ENCODE measurements at regions not wholly inside any gene's neighbourhood (a gene's known extent, or its start where the extent isn't known, plus 50 kb on each side); places are given as distances from the start of the nearest gene placed in this dataset.

DNA sequence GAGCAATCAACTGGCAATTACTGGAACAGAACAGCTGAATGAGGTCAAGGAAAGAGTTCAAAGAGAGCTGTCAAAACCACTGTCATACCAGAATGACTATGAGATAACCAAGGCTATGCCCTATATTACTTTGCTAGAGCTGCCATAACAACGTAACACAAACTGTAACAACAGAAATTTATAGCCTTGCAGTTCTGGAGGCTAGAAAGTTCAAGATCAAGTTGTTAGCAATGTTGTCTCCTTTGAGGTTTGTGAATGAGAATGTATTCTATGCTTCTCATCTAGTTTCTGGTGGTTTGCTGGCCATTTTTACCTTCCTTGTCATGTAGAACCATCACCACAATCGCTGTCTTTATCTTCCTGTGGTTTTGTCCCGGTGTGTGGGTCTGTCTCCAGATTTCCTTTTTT, 1323.0 kb upstream of the GJE1 start:
- H3K27me3 ChIP-seq (replicated peaks in 1 of 2; ENCODE audit: control insufficient read depth in 2 of 2, extremely low read depth in 1 of 2, insufficient read depth in 2 of 2, low read length in 1 of 2) = no peaks in the 10 kb centered on the region
- H3K36me3 ChIP-seq (ENCODE audit: control insufficient read depth in 2 of 2, extremely low read depth in 1 of 2, insufficient read depth in 1 of 2, low read length in 1 of 2) = no peaks in the 10 kb centered on the region
- H3K4me3 ChIP-seq (ENCODE audit: control insufficient read depth in 1 of 2, extremely low read depth in 1 of 2, low read length in 1 of 2) = no peak overlapping the region
- H3K4me1 Mint-ChIP-seq = peaks cover 0 to 3% (median 0%) of the 10 kb centered on the region in 3 donors
- H3K4me3 Mint-ChIP-seq = no peak overlapping the region
- H3K27ac ChIP-seq (ENCODE audit: low read length) = no peak overlapping the region
- peaks cover 2 to 4% of the 10 kb centered on the region in 2 donors for H3K27me3 Mint-ChIP-seq
- ChIA-PET POLR2A (no interaction called here), CTCF (interaction anchor here in 1 of 2 donors (0.6 kb wide), 2 partner anchors 742 to 1055 kb away, joined by 3 read pairs; no protein-coding TSS in a partner anchor)
- peak in 1 of 35 experiments; percentile 2 for DNase-seq
- H3K27ac Mint-ChIP-seq = no peak overlapping the region
- no peaks in the 10 kb centered on the region for H3K36me3 Mint-ChIP-seq
- H3K9me3 ChIP-seq = no peaks in the 10 kb centered on the region
- ATAC-seq (replicated peaks in 1 of 4) = peak in 2 of 4 experiments; percentile 31 to 38
- H3K9me3 Mint-ChIP-seq = no peaks in the 10 kb centered on the region
- 0% methylated on average over 1 of the region's 3 CpGs for WGBS (ENCODE audit: insufficient coverage)
- H3K4me1 ChIP-seq (ENCODE audit: control insufficient read depth in 1 of 2, extremely low read depth in 1 of 2, insufficient read depth in 2 of 2, low read length in 2 of 2) = no peaks in the 10 kb centered on the region

- Histone ChIP-seq H3K4me1 (ENCODE audit: control insufficient read depth in 1 of 2, extremely low read depth in 1 of 2, insufficient read depth in 2 of 2, low read length in 2 of 2) (no peaks in the 10 kb centered on the region), H3K27ac (ENCODE audit: low read length) (no peak overlapping the region), H3K27me3 (replicated peaks in 1 of 2; ENCODE audit: control insufficient read depth in 2 of 2, extremely low read depth in 1 of 2, insufficient read depth in 2 of 2, low read length in 1 of 2) (no peaks in the 10 kb centered on the region), H3K4me3 (ENCODE audit: control insufficient read depth in 1 of 2, extremely low read depth in 1 of 2, low read length in 1 of 2) (no peak overlapping the region), H3K9me3 (no peaks in the 10 kb centered on the region), H3K36me3 (ENCODE audit: control insufficient read depth in 2 of 2, extremely low read depth in 1 of 2, insufficient read depth in 1 of 2, low read length in 1 of 2) (no peaks in the 10 kb centered on the region)
- no peaks in the 10 kb centered on the region for H3K36me3 Mint-ChIP-seq
- H3K27me3 Mint-ChIP-seq = peaks cover 2 to 4% of the 10 kb centered on the region in 2 donors
- H3K4me3 Mint-ChIP-seq = no peak overlapping the region
- POLR2A ChIA-PET = interaction anchor here in 1 of 2 donors (0.6 kb wide), 1 partner anchor 126 kb away, joined by 3 read pairs; no protein-coding TSS in a partner anchor
- DNase-seq (no peak), ATAC-seq (replicated peaks in 1 of 4) (no peak)
- no CpG with 5 or more reads among the region's 1 CpG for WGBS (ENCODE audit: insufficient coverage)
- CTCF ChIA-PET = interaction anchor here in 1 of 2 donors (0.6 kb wide), 1 partner anchor 308 kb away, joined by 3 read pairs; no protein-coding TSS in a partner anchor
- no peak overlapping the region for H3K27ac Mint-ChIP-seq
- H3K4me1 Mint-ChIP-seq = peaks cover 0 to under 1% (median 0%) of the 10 kb centered on the region in 3 donors
- no peaks in the 10 kb centered on the region for H3K9me3 Mint-ChIP-seq
Measured at GRCh38 chr6:140806431-140806830, 1326.3 kb upstream of the GJE1 start.

- Histone ChIP-seq H3K27me3 (replicated peaks in 1 of 2; ENCODE audit: control insufficient read depth in 2 of 2, extremely low read depth in 1 of 2, insufficient read depth in 2 of 2, low read length in 1 of 2) (no peaks in the 10 kb centered on the region), H3K9me3 (no peaks in the 10 kb centered on the region), H3K4me3 (ENCODE audit: control insufficient read depth in 1 of 2, extremely low read depth in 1 of 2, low read length in 1 of 2) (no peak overlapping the region), H3K27ac (ENCODE audit: low read length) (no peak overlapping the region), H3K36me3 (ENCODE audit: control insufficient read depth in 2 of 2, extremely low read depth in 1 of 2, insufficient read depth in 1 of 2, low read length in 1 of 2) (no peaks in the 10 kb centered on the region), H3K4me1 (ENCODE audit: control insufficient read depth in 1 of 2, extremely low read depth in 1 of 2, insufficient read depth in 2 of 2, low read length in 2 of 2) (no peaks in the 10 kb centered on the region)
- Mint-ChIP-seq H3K9me3 (peaks cover 0 to 5% (median 3%) of the 10 kb centered on the region in 3 donors), H3K27me3 (no peaks in the 10 kb centered on the region), H3K27ac (no peak overlapping the region), H3K4me3 (no peak overlapping the region), H3K36me3 (no peaks in the 10 kb centered on the region), H3K4me1 (no peaks in the 10 kb centered on the region)
- DNase-seq (no peak), ATAC-seq (replicated peaks in 1 of 4) (no peak)
- ChIA-PET CTCF (no interaction called here), POLR2A (no interaction called here)
Measured at GRCh38 chr6:140794544-140794943, 1338.2 kb upstream of the GJE1 start.

DNA sequence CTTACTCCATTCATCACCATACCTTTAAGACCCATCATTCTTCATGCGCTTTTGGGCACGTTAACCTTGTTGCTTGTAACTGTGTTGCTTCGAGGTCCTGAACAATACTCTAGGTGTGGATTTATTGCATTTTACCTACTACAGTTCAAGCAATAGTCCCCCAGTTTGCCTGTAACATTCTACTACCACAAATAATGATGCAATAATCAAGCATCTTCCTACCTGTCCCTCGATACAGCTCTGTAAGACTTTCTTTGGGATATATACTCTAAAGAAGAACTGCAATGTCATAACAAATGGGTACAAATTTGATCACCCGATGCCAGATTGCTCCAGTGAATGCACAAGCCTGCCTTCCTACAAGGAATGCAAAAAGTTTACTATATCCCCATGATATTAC, 1342.6 kb upstream of the GJE1 start:
- ATAC-seq (replicated peaks in 1 of 4) (no peak), DNase-seq (no peak)
- ChIA-PET CTCF (no interaction called here), POLR2A (no interaction called here)
- H3K36me3 Mint-ChIP-seq = no peaks in the 10 kb centered on the region
- Histone ChIP-seq H3K9me3 (no peaks in the 10 kb centered on the region), H3K27ac (ENCODE audit: low read length) (no peak overlapping the region), H3K36me3 (ENCODE audit: control insufficient read depth in 2 of 2, extremely low read depth in 1 of 2, insufficient read depth in 1 of 2, low read length in 1 of 2) (no peaks in the 10 kb centered on the region), H3K4me1 (ENCODE audit: control insufficient read depth in 1 of 2, extremely low read depth in 1 of 2, insufficient read depth in 2 of 2, low read length in 2 of 2) (no peaks in the 10 kb centered on the region), H3K4me3 (ENCODE audit: control insufficient read depth in 1 of 2, extremely low read depth in 1 of 2, low read length in 1 of 2) (no peak overlapping the region), H3K27me3 (replicated peaks in 1 of 2; ENCODE audit: control insufficient read depth in 2 of 2, extremely low read depth in 1 of 2, insufficient read depth in 2 of 2, low read length in 1 of 2) (no peaks in the 10 kb centered on the region)
- no peaks in the 10 kb centered on the region for H3K9me3 Mint-ChIP-seq
- H3K27me3 Mint-ChIP-seq = no peaks in the 10 kb centered on the region
- no peak overlapping the region for H3K27ac Mint-ChIP-seq
- no peak overlapping the region for H3K4me3 Mint-ChIP-seq
- WGBS (ENCODE audit: insufficient coverage) = no CpG with 5 or more reads among the region's 5 CpGs
- no peaks in the 10 kb centered on the region for H3K4me1 Mint-ChIP-seq

DNA sequence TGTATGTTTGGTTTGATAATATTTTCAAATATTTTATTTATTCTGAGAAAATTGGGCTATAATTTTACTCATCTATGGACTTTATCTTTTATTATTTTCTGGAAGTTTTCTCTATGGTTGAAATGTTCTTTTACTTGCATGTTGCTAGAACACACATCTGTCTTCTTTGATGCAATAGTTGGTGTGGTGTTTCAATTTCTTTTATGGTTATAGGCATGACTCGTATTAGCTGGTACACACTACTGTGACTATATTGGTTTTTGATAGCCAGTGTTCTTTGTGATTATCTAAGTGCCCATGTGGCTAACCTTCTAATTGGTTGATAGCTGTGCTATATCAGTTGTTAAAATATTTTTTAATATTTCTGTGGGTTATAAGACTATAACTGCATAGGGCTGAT, 1343.3 kb upstream of the GJE1 start:
- no peaks in the 10 kb centered on the region for H3K36me3 Mint-ChIP-seq
- Histone ChIP-seq H3K36me3 (ENCODE audit: control insufficient read depth in 2 of 2, extremely low read depth in 1 of 2, insufficient read depth in 1 of 2, low read length in 1 of 2) (no peaks in the 10 kb centered on the region), H3K27ac (ENCODE audit: low read length) (no peak overlapping the region), H3K4me3 (ENCODE audit: control insufficient read depth in 1 of 2, extremely low read depth in 1 of 2, low read length in 1 of 2) (no peak overlapping the region), H3K27me3 (replicated peaks in 1 of 2; ENCODE audit: control insufficient read depth in 2 of 2, extremely low read depth in 1 of 2, insufficient read depth in 2 of 2, low read length in 1 of 2) (no peaks in the 10 kb centered on the region), H3K4me1 (ENCODE audit: control insufficient read depth in 1 of 2, extremely low read depth in 1 of 2, insufficient read depth in 2 of 2, low read length in 2 of 2) (no peaks in the 10 kb centered on the region), H3K9me3 (no peaks in the 10 kb centered on the region)
- CTCF ChIA-PET = no interaction called here
- DNase-seq (no peak), ATAC-seq (replicated peaks in 1 of 4) (no peak)
- H3K9me3 Mint-ChIP-seq = no peaks in the 10 kb centered on the region
- POLR2A ChIA-PET = no interaction called here
- H3K27ac Mint-ChIP-seq = no peak overlapping the region
- H3K4me3 Mint-ChIP-seq = no peak overlapping the region
- WGBS (ENCODE audit: insufficient coverage) = no CpG with 5 or more reads among the region's 1 CpG
- no peaks in the 10 kb centered on the region for H3K4me1 Mint-ChIP-seq
- H3K27me3 Mint-ChIP-seq = no peaks in the 10 kb centered on the region

DNA sequence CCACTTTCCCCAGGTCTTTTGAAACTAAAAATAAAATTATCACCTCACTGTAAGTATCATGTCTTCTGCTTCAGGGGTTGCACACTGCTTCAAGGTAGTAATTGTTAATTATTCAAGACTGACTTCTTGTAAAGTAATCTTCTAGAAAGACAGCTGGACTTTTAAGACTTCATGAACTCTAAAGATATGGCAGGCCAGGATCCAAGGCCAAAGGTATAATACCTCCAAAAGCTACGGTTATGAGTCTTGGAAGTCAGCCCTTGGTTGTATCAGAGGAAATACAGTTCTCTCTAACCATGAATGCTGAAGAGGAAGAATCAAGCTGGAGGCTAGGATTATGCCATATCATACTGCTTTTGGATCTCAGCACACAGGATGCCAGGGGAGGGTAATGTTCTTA, 1346.8 kb upstream of the GJE1 start:
- H3K27ac Mint-ChIP-seq = no peak overlapping the region
- CTCF ChIA-PET = no interaction called here

DNA sequence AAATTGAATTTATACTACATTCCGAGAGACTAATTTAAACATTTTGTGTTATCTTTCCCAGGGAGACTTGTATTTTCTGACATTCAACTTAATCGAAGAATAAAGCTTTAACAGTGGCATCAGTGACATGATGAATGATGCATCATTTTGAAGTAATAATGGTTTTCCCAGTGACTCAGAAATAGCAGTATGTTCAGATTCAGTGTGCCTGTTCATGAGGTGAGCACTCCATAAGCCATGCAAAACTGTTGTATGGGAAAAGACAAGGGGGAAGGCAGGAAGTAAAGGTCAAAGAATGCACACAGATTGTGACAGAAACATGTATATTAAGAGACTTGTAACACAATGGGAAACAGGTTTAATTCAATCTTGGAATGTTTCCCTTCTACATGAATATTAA, 1348.2 kb upstream of the GJE1 start:
- CTCF ChIA-PET = interaction anchor here in 1 of 2 donors (0.5 kb wide), 1 partner anchor 1356 kb away, joined by 8 read pairs; no protein-coding TSS in a partner anchor
- no peaks in the 10 kb centered on the region for H3K4me1 Mint-ChIP-seq
- ATAC-seq (replicated peaks in 1 of 4) = no peak

More for the DNA sequence above, 1346.8 kb upstream of the GJE1 start:
- POLR2A ChIA-PET = no interaction called here
- Mint-ChIP-seq H3K36me3 (no peaks in the 10 kb centered on the region), H3K27me3 (no peaks in the 10 kb centered on the region), H3K4me3 (no peak overlapping the region), H3K9me3 (no peaks in the 10 kb centered on the region), H3K4me1 (no peaks in the 10 kb centered on the region)
- no peak for DNase-seq
- no peaks in the 10 kb centered on the region for H3K27me3 ChIP-seq (replicated peaks in 1 of 2; ENCODE audit: control insufficient read depth in 2 of 2, extremely low read depth in 1 of 2, insufficient read depth in 2 of 2, low read length in 1 of 2)
- H3K9me3 ChIP-seq = no peaks in the 10 kb centered on the region
- H3K36me3 ChIP-seq (ENCODE audit: control insufficient read depth in 2 of 2, extremely low read depth in 1 of 2, insufficient read depth in 1 of 2, low read length in 1 of 2) = no peaks in the 10 kb centered on the region
- WGBS (ENCODE audit: insufficient coverage) = no CpG with 5 or more reads among the region's 1 CpG
- no peak overlapping the region for H3K27ac ChIP-seq (ENCODE audit: low read length)
- no peak for ATAC-seq (replicated peaks in 1 of 4)
- H3K4me3 ChIP-seq (ENCODE audit: control insufficient read depth in 1 of 2, extremely low read depth in 1 of 2, low read length in 1 of 2) = no peak overlapping the region
- no peaks in the 10 kb centered on the region for H3K4me1 ChIP-seq (ENCODE audit: control insufficient read depth in 1 of 2, extremely low read depth in 1 of 2, insufficient read depth in 2 of 2, low read length in 2 of 2)

More for the DNA sequence above, 1348.2 kb upstream of the GJE1 start:
- Mint-ChIP-seq H3K36me3 (no peaks in the 10 kb centered on the region), H3K27me3 (no peaks in the 10 kb centered on the region), H3K27ac (no peak overlapping the region), H3K9me3 (no peaks in the 10 kb centered on the region), H3K4me3 (no peak overlapping the region)
- no peak overlapping the region for H3K27ac ChIP-seq (ENCODE audit: low read length)
- no peaks in the 10 kb centered on the region for H3K36me3 ChIP-seq (ENCODE audit: control insufficient read depth in 2 of 2, extremely low read depth in 1 of 2, insufficient read depth in 1 of 2, low read length in 1 of 2)
- POLR2A ChIA-PET = no interaction called here
- DNase-seq = no peak
- H3K4me3 ChIP-seq (ENCODE audit: control insufficient read depth in 1 of 2, extremely low read depth in 1 of 2, low read length in 1 of 2) = no peak overlapping the region
- H3K4me1 ChIP-seq (ENCODE audit: control insufficient read depth in 1 of 2, extremely low read depth in 1 of 2, insufficient read depth in 2 of 2, low read length in 2 of 2) = no peaks in the 10 kb centered on the region
- no peaks in the 10 kb centered on the region for H3K27me3 ChIP-seq (replicated peaks in 1 of 2; ENCODE audit: control insufficient read depth in 2 of 2, extremely low read depth in 1 of 2, insufficient read depth in 2 of 2, low read length in 1 of 2)
- H3K9me3 ChIP-seq = no peaks in the 10 kb centered on the region
- WGBS (ENCODE audit: insufficient coverage) = 100% methylated on average over 1 of the region's 2 CpGs

All from T-cell (primary cell).